ENCODE measurements at regions not wholly inside any gene's neighbourhood (a gene's known extent, or its start where the extent isn't known, plus 50 kb on each side); places are given as distances from the start of the nearest gene placed in this dataset.
"Not testable (repeated sequence)": the region's sequence is repeated elsewhere in the genome, so short reads cannot be mapped to it uniquely, and the experiment has no call there.

- not testable (repeated sequence) for TF ChIP-seq CTCF (conservative IDR thresholded peaks at IDR 0.05 in 1 of 2, IDR thresholded peaks at IDR 0.05 in 1 of 2; ENCODE audit: extremely low read depth in 1 of 2, insufficient read depth in 1 of 2, low read depth in 1 of 2, low read length in 2 of 2); EZH2 (IDR thresholded peaks at IDR 0.05; ENCODE audit: borderline replicate concordance, low read length)
Observed at GRCh38 chrX:13408599-13408998, 88.7 kb upstream of the ATXN3L start.

Data from mammary epithelial cell (primary cell).